Brain microvascular endothelial cell (primary cell): ENCODE measurements at regions not wholly inside any gene's neighbourhood (a gene's known extent, or its start where the extent isn't known, plus 50 kb on each side); places are given as distances from the start of the nearest gene placed in this dataset.

Experiments
- DNase-seq: peaks from one replicate; pipeline ENCODE4 v3.0.0-alpha.2; 2020
- H3K27ac ChIP-seq: fragments of 250-450 bp; sonication (Bioruptor Pico); 2 replicates; pipeline ENCODE4 v1.5.1; 2020; ENCODE audit warnings: mild to moderate bottlenecking, moderate library complexity
- H3K27me3 ChIP-seq: fragments of 250-450 bp; sonication (Bioruptor Pico); replicated peaks from 2 replicates; pipeline ENCODE4 v1.5.1; 2020; ENCODE audit warnings: mild to moderate bottlenecking
- H3K36me3 ChIP-seq: fragments of 250-450 bp; sonication (Bioruptor Pico); replicated peaks from 2 replicates; pipeline ENCODE4 v1.5.1; 2020; ENCODE audit warnings: mild to moderate bottlenecking
- H3K4me3 ChIP-seq: 2 replicates; pipeline ENCODE4 v1.5.1; 2011; ENCODE audit warnings: low read depth, mild to moderate bottlenecking, control low read depth, low read length, moderate library complexity
- in situ Hi-C: cut with HindIII; loops from 2 replicates; pipeline ENCODE4 v1.10.0; 2017; ENCODE audit warnings: low sequenced_read_pairs, low pct_ligation_motif_present
- TF ChIP-seq, protein P1 (sequence below): IDR thresholded peaks from 2 replicates; pipeline ENCODE4 v1.5.1; 2011; ENCODE audit warnings: low read depth, mild to moderate bottlenecking, moderate library complexity, low read length, control low read depth, inconsistent platforms; ENCODE audit errors: missing control alignments

DNA sequence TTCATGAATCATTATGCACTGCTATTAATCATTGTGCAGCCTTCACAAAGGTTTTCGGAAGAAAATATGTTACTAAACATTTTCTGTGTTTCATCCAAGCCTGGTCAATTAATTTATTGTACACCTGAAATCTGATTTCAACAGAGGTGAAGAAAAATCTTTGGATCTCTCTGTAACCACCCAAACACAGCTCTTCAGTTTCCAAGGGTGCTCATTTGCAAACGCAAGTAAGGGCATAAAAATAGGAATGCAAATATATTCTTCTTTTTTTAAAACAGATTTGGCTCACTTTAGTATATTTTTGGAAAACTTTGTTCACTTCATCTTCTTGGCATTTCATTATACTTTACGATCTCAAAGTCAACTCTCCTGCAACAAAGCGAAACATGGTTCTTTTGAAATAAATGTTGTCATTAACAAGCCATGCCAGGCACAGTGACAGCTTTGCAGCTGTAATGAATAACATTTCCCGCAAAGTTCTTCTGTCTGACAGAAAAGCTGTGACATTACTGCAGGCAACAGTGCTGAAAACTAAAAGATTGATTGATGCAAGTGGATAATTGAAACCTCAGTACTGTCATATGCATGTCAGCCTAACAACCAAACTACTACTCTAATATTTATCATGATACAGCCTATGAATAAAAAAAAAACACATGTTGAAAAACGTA is 348.3 kb downstream of the FRK start:
- in situ Hi-C loops, result no loop called here
- TF ChIP-seq, protein P1, sequence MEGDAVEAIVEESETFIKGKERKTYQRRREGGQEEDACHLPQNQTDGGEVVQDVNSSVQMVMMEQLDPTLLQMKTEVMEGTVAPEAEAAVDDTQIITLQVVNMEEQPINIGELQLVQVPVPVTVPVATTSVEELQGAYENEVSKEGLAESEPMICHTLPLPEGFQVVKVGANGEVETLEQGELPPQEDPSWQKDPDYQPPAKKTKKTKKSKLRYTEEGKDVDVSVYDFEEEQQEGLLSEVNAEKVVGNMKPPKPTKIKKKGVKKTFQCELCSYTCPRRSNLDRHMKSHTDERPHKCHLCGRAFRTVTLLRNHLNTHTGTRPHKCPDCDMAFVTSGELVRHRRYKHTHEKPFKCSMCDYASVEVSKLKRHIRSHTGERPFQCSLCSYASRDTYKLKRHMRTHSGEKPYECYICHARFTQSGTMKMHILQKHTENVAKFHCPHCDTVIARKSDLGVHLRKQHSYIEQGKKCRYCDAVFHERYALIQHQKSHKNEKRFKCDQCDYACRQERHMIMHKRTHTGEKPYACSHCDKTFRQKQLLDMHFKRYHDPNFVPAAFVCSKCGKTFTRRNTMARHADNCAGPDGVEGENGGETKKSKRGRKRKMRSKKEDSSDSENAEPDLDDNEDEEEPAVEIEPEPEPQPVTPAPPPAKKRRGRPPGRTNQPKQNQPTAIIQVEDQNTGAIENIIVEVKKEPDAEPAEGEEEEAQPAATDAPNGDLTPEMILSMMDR, result no peak
- no peak for DNase-seq
- Histone ChIP-seq H3K4me3 (no peak overlapping the region), H3K36me3 (no peaks in the 10 kb centered on the region), H3K27me3 (no peaks in the 10 kb centered on the region), H3K27ac (no peak overlapping the region)

DNA sequence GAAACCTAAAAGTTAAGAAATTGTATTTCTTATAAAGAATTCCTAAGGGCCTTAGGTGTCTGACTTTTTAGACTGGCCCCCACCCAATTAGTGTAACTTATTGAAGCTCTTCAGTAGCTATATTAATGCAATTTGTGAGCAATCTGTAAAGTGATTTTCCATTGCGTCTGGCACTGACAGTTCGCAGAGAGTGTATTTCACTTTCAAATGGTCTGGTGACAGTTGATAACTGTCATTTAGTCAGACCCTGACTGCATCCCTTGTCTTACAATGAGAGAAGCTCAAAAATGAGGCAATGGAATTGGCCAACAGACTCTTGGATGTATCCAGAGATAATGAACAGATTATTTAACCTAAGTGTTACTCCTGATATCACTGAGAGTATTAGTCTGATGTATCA is 351.8 kb downstream of the FRK start:
- Histone ChIP-seq H3K27ac (no peak overlapping the region), H3K27me3 (no peaks in the 10 kb centered on the region), H3K4me3 (no peak overlapping the region), H3K36me3 (no peaks in the 10 kb centered on the region)
- TF ChIP-seq, protein P1, result no peak
- DNase-seq, result no peak
- in situ Hi-C loops, result no loop called here

DNA sequence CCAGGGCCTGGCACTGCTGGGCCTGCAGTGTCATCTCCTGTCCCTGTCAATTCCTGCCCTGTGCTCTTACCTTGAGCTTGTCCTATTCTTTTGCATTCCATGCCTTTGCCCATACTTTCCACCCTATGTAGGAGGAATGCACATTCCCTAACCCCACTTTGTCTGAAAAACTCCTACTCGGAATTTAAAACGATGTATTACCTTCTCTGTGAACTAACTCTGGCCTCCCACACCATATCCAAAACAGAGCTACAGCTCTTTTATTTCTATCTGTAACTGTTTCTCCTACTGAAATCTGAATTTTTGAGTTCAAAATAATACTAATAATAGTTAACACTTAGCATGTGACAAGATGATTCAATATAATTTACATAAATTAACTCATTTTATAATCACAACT is 353.7 kb downstream of the FRK start:
- H3K27me3 ChIP-seq, result no peaks in the 10 kb centered on the region
- in situ Hi-C loops, result no loop called here
- H3K27ac ChIP-seq, result no peak overlapping the region
- H3K36me3 ChIP-seq, result no peaks in the 10 kb centered on the region
- no peak for DNase-seq
- TF ChIP-seq, protein P1, result no peak
- H3K4me3 ChIP-seq, result no peak overlapping the region

DNA sequence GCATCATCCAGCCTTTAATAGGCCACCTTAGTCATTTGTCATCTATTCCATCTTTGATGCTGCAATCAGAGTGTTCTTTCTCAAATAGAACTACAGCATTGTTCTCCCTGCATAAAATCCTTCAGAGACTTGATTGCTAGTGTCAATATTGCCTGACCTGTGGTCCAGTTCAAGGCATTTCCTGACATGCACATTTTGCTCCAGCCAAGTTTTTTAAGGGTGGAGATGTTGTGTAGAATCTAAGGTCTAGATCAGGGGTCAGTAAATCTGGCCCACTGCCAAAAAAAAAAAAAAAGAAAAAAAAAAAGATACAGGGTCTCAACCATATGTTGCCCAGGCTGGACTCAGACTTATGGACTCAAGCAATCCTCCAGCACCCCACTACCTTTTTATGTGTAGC is 354.4 kb downstream of the FRK start:
- in situ Hi-C loops, result no loop called here

DNA sequence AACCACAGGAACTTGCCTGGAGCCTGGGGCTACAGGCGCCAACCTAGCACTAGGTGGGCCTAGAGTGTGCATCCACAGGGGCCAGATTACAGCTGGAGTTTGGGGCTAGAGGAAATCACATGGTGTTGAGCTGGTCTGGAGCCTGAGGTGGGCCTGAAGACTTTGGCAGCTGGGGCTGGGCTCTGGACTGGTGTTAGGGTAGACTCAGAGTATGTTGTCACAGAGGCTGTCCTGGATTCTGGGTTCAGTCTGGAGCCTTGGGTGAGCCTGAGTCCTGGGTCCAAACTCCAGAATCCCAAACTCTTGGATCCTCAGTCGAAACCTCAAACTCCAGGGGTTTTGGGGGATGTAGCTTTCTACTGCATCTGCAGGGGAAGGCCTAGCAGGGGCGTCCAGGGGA is 356.7 kb downstream of the FRK start:
- DNase-seq, result no peak
- TF ChIP-seq, protein P1, result no peak
- H3K27me3 ChIP-seq, result no peaks in the 10 kb centered on the region

More for the DNA sequence above, 354.4 kb downstream of the FRK start:
- Histone ChIP-seq H3K27ac (no peak overlapping the region), H3K36me3 (no peaks in the 10 kb centered on the region), H3K4me3 (no peak overlapping the region), H3K27me3 (no peaks in the 10 kb centered on the region)
- DNase-seq, result no peak
- TF ChIP-seq, protein P1, result no peak

DNA sequence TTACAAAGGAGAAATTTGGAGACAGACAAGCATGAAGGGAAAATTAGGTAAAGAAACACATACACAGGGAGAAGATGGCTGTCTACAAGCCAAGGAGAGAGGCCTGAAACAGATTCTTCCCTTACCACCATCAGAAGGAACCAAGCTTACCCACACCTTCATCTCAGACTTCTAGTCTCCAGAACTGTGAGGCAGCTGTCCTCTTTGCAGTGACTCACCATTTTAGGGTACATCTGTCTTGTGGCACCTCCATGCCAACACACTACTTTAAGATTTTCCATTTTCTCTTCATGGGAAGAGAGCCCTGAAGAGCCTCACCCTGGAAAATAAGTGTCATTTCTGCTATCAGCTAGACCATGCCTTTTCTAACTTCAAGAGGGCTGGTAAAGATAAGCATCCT is 369.3 kb downstream of the FRK start:
- Histone ChIP-seq H3K4me3 (no peak overlapping the region), H3K36me3 (no peaks in the 10 kb centered on the region), H3K27me3 (no peaks in the 10 kb centered on the region), H3K27ac (no peak overlapping the region)
- TF ChIP-seq, protein P1, result no peak
- in situ Hi-C loops, result no loop called here
- no peak for DNase-seq

More for the DNA sequence above, 356.7 kb downstream of the FRK start:
- H3K36me3 ChIP-seq, result no peaks in the 10 kb centered on the region
- no peak overlapping the region for H3K27ac ChIP-seq
- H3K4me3 ChIP-seq, result no peak overlapping the region
- in situ Hi-C loops, result no loop called here
